Dendritic cell treated with granulocyte-macrophage colony-stimulating factor and Interleukin-4, amounts not matched to agents 40 ng/mL and 50 ng/mL, for 4 days (primary cell): ENCODE measurements at regions not wholly inside any gene's neighbourhood (a gene's known extent, or its start where the extent isn't known, plus 50 kb on each side); places are given as distances from the start of the nearest gene placed in this dataset.
"Not testable (repeated sequence)": the region's sequence is repeated elsewhere in the genome, so short reads cannot be mapped to it uniquely, and the experiment has no call there.

ENCODE experiments used
- H3K27ac Mint-ChIP-seq: one replicate; pipeline ENCODE4 v1.8.0; 2022; ENCODE audit warnings: mild to moderate bottlenecking, mixed read lengths
- H3K27me3 Mint-ChIP-seq: one replicate; pipeline ENCODE4 v1.8.0; 2022; ENCODE audit warnings: mild to moderate bottlenecking, mixed read lengths
- H3K36me3 Mint-ChIP-seq: one replicate; pipeline ENCODE4 v1.8.0; 2022; ENCODE audit warnings: low read depth, mixed read lengths
- H3K4me1 Mint-ChIP-seq: one replicate; pipeline ENCODE4 v1.8.0; 2022; ENCODE audit warnings: low read depth, mixed read lengths
- H3K4me3 Mint-ChIP-seq: one replicate; pipeline ENCODE4 v1.8.0; 2022; ENCODE audit warnings: mild to moderate bottlenecking, moderate library complexity, mixed read lengths
- H3K9me3 Mint-ChIP-seq: one replicate; pipeline ENCODE4 v1.8.0; 2022; ENCODE audit warnings: mixed read lengths
- intact Hi-C: fragments of 100-400 bp; cut with micrococcal nuclease; formaldehyde crosslinking; loops from one replicate; pipeline ENCODE4 v1.15.0; 2022

GRCh38 chr1:70490153-70490552, 79.1 kb downstream of the CTH start:
- Mint-ChIP-seq H3K36me3 (no peaks in the 10 kb centered on the region), H3K4me3 (no peak overlapping the region), H3K4me1 (no peaks in the 10 kb centered on the region), H3K27me3 (no peaks in the 10 kb centered on the region), H3K9me3 (no peaks in the 10 kb centered on the region), H3K27ac (no peak overlapping the region)
- intact Hi-C loops, result no loop called here

DNA sequence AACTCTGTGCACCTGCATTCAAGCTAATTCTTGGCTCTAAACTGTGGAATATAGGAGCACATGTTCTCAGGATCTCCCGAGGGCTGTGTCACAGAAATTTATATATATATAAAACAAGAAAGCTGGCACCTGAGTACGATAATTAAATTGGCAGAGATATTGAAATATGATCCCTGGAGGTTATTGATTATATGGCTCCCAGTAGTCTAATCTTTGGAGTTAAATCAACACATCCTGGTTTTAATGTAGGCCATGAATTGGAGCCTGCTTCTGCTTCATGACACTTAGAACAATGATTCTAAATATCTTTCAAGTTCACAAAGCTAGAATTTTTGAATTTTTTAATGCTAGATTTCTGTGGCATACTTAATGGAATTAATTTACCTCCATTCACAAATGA, 84.3 kb downstream of the CTH start:
- H3K27me3 Mint-ChIP-seq, result no peaks in the 10 kb centered on the region
- no peaks in the 10 kb centered on the region for H3K4me1 Mint-ChIP-seq
- no peak overlapping the region for H3K27ac Mint-ChIP-seq
- intact Hi-C loops, result no loop called here
- H3K36me3 Mint-ChIP-seq, result no peaks in the 10 kb centered on the region
- no peaks in the 10 kb centered on the region for H3K9me3 Mint-ChIP-seq
- no peak overlapping the region for H3K4me3 Mint-ChIP-seq

GRCh38 chr1:70496181-70496580, 85.1 kb downstream of the CTH start:
- Mint-ChIP-seq H3K27me3 (no peaks in the 10 kb centered on the region), H3K4me3 (no peak overlapping the region), H3K27ac (no peak overlapping the region), H3K9me3 (no peaks in the 10 kb centered on the region), H3K36me3 (no peaks in the 10 kb centered on the region), H3K4me1 (no peaks in the 10 kb centered on the region)
- intact Hi-C loops, result no loop called here

DNA sequence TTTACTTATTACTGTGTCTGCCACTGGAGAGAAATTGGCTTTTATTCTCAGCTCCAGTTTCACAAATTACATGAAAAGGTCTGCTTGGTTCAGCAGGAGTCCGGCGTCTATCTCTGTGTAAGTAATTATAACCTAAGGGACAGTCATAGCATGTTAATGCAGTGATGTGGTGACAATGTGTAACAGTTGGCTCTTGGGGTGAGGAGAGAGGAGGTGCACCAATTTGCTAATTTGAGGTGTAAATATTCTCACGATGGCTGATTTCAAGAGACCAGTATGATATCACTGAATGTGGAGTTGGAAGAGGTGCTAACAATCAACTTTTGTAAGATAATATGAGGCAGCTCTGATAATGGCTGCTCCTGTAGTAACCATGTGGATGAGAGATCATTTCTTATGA, 86.1 kb downstream of the CTH start:
- no peak overlapping the region for H3K4me3 Mint-ChIP-seq
- no peaks in the 10 kb centered on the region for H3K36me3 Mint-ChIP-seq
- intact Hi-C loops, result no loop called here
- H3K27me3 Mint-ChIP-seq, result no peaks in the 10 kb centered on the region
- H3K27ac Mint-ChIP-seq, result no peak overlapping the region
- H3K4me1 Mint-ChIP-seq, result no peaks in the 10 kb centered on the region
- H3K9me3 Mint-ChIP-seq, result no peaks in the 10 kb centered on the region

DNA sequence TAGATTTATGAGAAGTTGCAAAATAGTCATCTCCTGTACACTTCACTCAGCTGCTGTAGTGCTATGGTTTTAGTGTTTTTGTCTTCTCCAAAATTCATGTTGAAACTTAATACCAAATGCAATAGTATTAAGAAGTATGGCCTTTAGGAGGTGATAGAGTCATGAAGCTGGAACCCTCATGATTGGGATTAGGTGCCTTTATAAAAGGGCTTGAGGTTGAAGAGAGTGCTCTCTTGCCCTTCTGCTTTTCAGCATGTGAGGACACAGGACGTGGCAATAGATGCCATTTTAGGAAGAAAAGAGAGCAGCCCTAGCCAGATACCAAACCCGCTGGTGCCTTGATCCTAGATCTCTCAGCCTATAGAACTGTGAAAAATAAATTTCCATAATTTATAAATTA, 87.6 kb downstream of the CTH start:
- no peaks in the 10 kb centered on the region for H3K4me1 Mint-ChIP-seq
- no peaks in the 10 kb centered on the region for H3K27me3 Mint-ChIP-seq

GRCh38 chr1:70499695-70500094, 88.6 kb downstream of the CTH start:
- no peaks in the 10 kb centered on the region for H3K27me3 Mint-ChIP-seq
- intact Hi-C loops, result loop anchor here (10.0 kb wide), 1 partner anchor 245 kb away; no protein-coding TSS in a partner anchor
- H3K4me1 Mint-ChIP-seq, result no peaks in the 10 kb centered on the region
- no peak overlapping the region for H3K27ac Mint-ChIP-seq
- no peaks in the 10 kb centered on the region for H3K36me3 Mint-ChIP-seq
- H3K4me3 Mint-ChIP-seq, result no peak overlapping the region
- no peaks in the 10 kb centered on the region for H3K9me3 Mint-ChIP-seq

More for the DNA sequence above, 87.6 kb downstream of the CTH start:
- Mint-ChIP-seq H3K27ac (no peak overlapping the region), H3K9me3 (no peaks in the 10 kb centered on the region), H3K36me3 (no peaks in the 10 kb centered on the region), H3K4me3 (no peak overlapping the region)
- intact Hi-C loops, result no loop called here

DNA sequence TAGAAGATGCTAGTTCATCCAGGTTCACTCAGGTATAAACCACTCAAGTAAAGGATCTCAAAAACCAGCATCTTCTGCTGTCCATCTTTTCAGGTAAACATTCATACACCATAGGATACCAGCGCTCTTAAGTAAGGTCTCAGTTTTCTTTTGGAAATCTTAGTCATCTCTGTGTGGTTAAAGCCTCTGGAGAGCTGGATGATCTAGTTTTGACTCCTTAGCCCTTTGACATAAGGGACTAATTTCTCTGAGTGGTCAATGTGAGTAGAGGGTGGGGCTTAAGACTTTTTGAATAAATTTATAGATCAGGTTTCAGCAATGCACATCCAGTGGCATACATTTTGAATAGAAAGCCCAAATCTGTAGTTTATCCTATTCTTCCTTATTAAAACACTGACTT, 92.3 kb downstream of the CTH start:
- H3K36me3 Mint-ChIP-seq, result no peaks in the 10 kb centered on the region
- no peaks in the 10 kb centered on the region for H3K9me3 Mint-ChIP-seq
- no peaks in the 10 kb centered on the region for H3K4me1 Mint-ChIP-seq
- intact Hi-C loops, result loop anchor here (10.0 kb wide), 1 partner anchor 249 kb away; no protein-coding TSS in a partner anchor
- H3K27ac Mint-ChIP-seq, result no peak overlapping the region
- H3K4me3 Mint-ChIP-seq, result no peak overlapping the region
- no peaks in the 10 kb centered on the region for H3K27me3 Mint-ChIP-seq

GRCh38 chr1:70504176-70504820, 93.2 kb downstream of the CTH start:
- H3K36me3 Mint-ChIP-seq, result no peaks in the 10 kb centered on the region
- H3K27me3 Mint-ChIP-seq, result no peaks in the 10 kb centered on the region
- no peak overlapping the region for H3K4me3 Mint-ChIP-seq
- H3K4me1 Mint-ChIP-seq, result no peaks in the 10 kb centered on the region
- no peaks in the 10 kb centered on the region for H3K9me3 Mint-ChIP-seq
- intact Hi-C loops, result loop anchor here (10.0 kb wide), 1 partner anchor 249 kb away; no protein-coding TSS in a partner anchor
- H3K27ac Mint-ChIP-seq, result no peak overlapping the region

GRCh38 chr1:70504821-70505193, 93.7 kb downstream of the CTH start:
- Mint-ChIP-seq H3K4me3 (no peak overlapping the region), H3K27me3 (no peaks in the 10 kb centered on the region), H3K4me1 (no peaks in the 10 kb centered on the region), H3K9me3 (no peaks in the 10 kb centered on the region), H3K27ac (no peak overlapping the region), H3K36me3 (no peaks in the 10 kb centered on the region)
- intact Hi-C loops, result loop anchor here (10.0 kb wide), 1 partner anchor 250 kb away; no protein-coding TSS in a partner anchor

DNA sequence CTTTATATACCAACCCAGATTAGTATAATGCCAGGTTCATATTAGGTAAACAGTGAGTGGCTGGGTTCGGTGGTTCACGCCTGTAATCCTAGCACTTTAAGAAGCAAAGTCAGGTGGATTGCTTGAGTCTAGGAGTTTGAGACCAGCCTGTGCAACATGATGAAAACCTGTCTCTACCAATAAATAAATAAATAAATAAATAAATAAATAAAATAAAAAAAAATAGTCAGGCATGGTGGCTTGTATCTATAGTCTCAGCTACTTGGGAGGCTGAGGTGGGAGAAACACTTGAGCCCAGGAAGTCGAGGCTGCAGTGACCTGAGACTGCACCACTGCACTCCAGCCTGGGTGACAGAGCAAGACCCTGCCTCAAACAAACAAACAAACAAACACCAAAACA, 96.9 kb downstream of the CTH start:
- H3K27ac Mint-ChIP-seq, H3K27me3 Mint-ChIP-seq, H3K36me3 Mint-ChIP-seq, H3K4me3 Mint-ChIP-seq, H3K9me3 Mint-ChIP-seq, H3K4me1 Mint-ChIP-seq: not testable (repeated sequence)
- intact Hi-C loops, result loop anchor here (10.0 kb wide), 1 partner anchor 253 kb away; no protein-coding TSS in a partner anchor

DNA sequence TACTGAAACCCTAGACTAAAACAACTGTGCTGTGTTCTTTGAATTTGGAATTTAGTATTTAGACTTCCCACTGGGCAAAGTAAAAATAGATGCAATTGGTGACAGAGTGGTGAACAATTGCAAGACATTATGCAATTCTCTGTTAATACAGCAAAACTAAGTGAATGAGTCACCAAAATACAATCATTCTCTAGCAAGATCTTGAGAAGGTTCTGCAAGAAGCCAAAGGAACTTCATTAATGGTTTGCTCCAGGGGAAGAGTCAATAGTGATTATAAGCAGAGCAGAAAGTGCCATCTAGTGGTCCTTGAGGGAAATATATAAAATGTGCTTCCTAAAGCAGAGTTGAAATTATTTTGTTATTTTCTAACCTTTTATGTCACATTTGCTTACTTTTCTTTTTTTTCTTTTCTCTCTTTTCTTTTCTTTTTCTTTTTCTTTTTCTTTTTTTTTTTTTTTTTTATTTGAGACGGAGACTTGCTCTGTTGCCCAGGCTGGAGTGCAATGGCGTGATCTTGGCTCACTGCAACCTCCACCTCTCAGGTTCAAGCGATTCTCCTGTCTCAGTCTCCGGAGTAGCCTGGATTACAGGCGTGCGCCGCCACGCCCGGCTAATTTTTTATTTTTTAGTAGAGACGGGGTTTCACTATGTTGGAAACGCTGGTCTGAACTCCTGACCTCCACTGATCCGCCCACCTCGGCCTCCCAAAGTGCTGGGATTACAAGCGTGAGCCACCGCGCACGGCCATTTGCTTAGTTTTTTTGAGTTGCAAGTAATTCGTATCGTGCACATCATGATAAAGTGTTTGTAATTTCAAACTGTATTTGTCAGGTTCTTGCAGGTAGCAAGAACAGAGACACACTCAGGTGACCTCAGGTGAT, 99.2 kb downstream of the CTH start:
- Mint-ChIP-seq H3K36me3 (no peaks in the 10 kb centered on the region), H3K4me1 (no peaks in the 10 kb centered on the region), H3K27ac (no peak overlapping the region), H3K27me3 (peaks cover 1% of the 10 kb centered on the region), H3K9me3 (no peaks in the 10 kb centered on the region), H3K4me3 (no peak overlapping the region)
- intact Hi-C loops, result loop anchor here (1.0 to 10.0 kb wide), 2 partner anchors 255 to 377 kb away; no protein-coding TSS in a partner anchor

DNA sequence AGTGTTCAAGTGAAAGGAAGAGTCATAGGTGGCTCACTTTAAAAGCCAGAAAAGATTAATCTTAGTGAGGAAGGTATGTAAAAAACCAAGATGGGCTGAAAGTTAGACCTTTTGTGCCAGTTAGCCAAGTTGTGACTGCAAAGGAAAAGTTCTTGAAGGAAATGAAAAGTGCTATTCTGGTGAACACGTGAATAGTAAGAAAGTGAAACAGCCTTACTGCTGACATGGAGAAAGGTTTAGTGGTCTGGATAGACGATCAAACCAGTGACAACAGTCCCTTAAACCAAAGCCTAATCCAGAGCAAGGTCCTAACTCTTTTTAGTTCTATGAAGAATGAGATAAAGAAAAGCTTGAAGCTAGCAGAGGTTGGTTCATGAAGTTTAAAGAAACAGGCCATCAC, 106.4 kb downstream of the CTH start:
- Mint-ChIP-seq H3K4me3 (no peak overlapping the region), H3K36me3 (no peaks in the 10 kb centered on the region), H3K27me3 (no peaks in the 10 kb centered on the region), H3K4me1 (no peaks in the 10 kb centered on the region), H3K27ac (no peak overlapping the region), H3K9me3 (no peaks in the 10 kb centered on the region)
- intact Hi-C loops, result no loop called here

DNA sequence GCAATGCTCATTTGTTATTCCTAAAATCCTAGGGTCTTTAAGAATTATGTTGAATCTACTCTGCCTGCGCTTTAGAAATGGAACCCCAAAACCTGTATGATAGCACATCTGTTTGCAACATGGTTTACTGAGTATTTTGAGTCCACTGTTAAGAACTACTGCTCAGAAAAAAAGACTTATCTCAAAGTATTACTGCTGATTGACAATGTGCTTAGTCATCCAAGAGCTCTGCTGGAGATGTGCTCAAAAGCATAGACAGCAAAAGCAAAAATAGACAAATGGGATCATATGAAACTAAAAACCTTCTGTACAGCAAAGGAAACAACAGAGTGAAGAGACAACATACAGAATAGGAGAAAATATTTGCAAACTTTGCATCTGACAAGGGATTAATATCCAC, 107.0 kb downstream of the CTH start:
- H3K9me3 Mint-ChIP-seq, result no peaks in the 10 kb centered on the region
- H3K36me3 Mint-ChIP-seq, result no peaks in the 10 kb centered on the region
- intact Hi-C loops, result no loop called here
- H3K27ac Mint-ChIP-seq, result no peak overlapping the region
- no peak overlapping the region for H3K4me3 Mint-ChIP-seq
- H3K4me1 Mint-ChIP-seq, result no peaks in the 10 kb centered on the region
- H3K27me3 Mint-ChIP-seq, result no peaks in the 10 kb centered on the region

DNA sequence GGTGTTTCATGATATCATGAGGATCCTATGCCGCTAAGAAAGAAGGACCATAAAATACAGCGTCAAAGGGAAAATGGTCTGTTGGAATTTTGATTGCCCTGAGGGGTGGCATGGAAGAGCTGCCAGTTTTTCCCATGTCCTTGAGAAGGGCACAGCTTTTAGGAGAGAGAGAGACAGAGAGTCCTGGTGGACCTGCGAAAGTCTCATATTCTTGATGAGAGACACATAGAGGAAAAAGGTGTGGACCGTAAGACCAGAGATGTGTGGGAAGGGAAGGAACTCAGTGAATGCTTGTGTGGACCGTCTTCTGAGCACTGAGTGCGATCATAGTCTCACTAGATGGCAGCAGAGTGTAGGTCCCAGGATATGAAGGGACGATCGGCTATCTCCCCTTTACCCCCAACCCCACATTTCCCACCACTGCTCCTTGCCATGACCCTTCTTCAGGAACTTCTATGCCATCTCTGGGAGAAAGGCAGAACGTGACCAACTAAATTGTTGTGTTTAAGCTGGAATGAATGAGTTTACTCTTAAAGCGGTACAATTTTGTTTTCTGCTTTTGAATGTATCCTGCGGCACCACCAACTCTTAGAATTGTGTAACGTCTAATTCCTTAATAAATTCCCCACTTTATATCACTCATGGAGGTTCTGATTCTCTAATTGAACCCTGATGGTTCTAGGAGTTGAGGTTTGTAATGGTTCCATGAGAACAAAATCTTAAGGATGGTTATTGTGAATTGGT, 117.7 kb downstream of the CTH start:
- no peak overlapping the region for H3K27ac Mint-ChIP-seq
- H3K36me3 Mint-ChIP-seq, result no peaks in the 10 kb centered on the region
- H3K4me1 Mint-ChIP-seq, result no peaks in the 10 kb centered on the region
- intact Hi-C loops, result loop anchor here (2.0 to 10.0 kb wide), 2 partner anchors 156 to 522 kb away; no protein-coding TSS in a partner anchor
- H3K27me3 Mint-ChIP-seq, result peaks cover 3% of the 10 kb centered on the region
- H3K4me3 Mint-ChIP-seq, result no peak overlapping the region
- no peaks in the 10 kb centered on the region for H3K9me3 Mint-ChIP-seq
